Adrenal gland (tissue), 5 donors: ENCODE measurements at regions not wholly inside any gene's neighbourhood (a gene's known extent, or its start where the extent isn't known, plus 50 kb on each side); places are given as distances from the start of the nearest gene placed in this dataset.

Experiments
- CTCF ChIP-seq, 6 experiments: fragments of 450-650 bp in 4 of 6; fragments of 200-600 bp in 2 of 6; sonication (generic) in 1 of 6; IDR thresholded peaks; 1 replicate in 5 of 6; 2 replicates in 1 of 6; pipeline versions ENCODE4 v1.5.1 to v1.8.0; 2016 to 2021; ENCODE audit warnings: antibody characterized with exemption in 6 of 6, mild to moderate bottlenecking in 2 of 6, moderate library complexity in 1 of 6
- POLR2A ChIP-seq, 2 donors: fragments of 450-650 bp; IDR thresholded peaks; one replicate each; pipeline ENCODE4 v1.6.1; 2017; ENCODE audit warnings: antibody characterized with exemption in 2 of 2, mild to moderate bottlenecking in 2 of 2, moderate library complexity in 1 of 2
- donor health status: DM: no; HTN: no; CAD: no.

GRCh38 chr4:132264176-132264575, 884.9 kb upstream of the PCDH10 start:
- TF ChIP-seq CTCF (IDR thresholded peaks at IDR 0.05) (no peak), POLR2A (IDR thresholded peaks at IDR 0.05) (no peak)
